T-cell (primary cell): ENCODE measurements at regions not wholly inside any gene's neighbourhood (a gene's known extent, or its start where the extent isn't known, plus 50 kb on each side); places are given as distances from the start of the nearest gene placed in this dataset.
"Not testable (repeated sequence)": the region's sequence is repeated elsewhere in the genome, so short reads cannot be mapped to it uniquely, and the experiment has no call there.

Source experiments
- ATAC-seq, 4 experiments: fragments of 200-7000 bp in 3 of 4; fragments of 150-1000 bp in 1 of 4; cut with Tn5 transposase; replicated peaks in 1 of 4; 1 replicate in 3 of 4; 2 replicates in 1 of 4; pipeline ENCODE4 v1.10.0; 2021; ENCODE audit warnings: moderate library complexity in 3 of 4, mild to moderate bottlenecking in 2 of 4, moderate number of reproducible peaks in 1 of 4
- CTCF ChIA-PET, 2 donors: fragments of 300-600 bp; sonication (Branson Sonifier 250); formaldehyde crosslinking; loops; one replicate each; lab custom pipeline; 2022; ENCODE audit warnings: antibody characterized with exemption in 2 of 2; lab: Charles Lee
- POLR2A ChIA-PET, 2 donors: fragments of 300-600 bp; sonication (Branson Sonifier 250); formaldehyde crosslinking; loops; one replicate each; lab custom pipeline; 2022; ENCODE audit warnings: antibody characterized with exemption in 2 of 2; lab: Charles Lee
- DNase-seq, 35 experiments: peaks; one replicate each; pipeline versions ENCODE4 v3.0.0 to v3.0.0-alpha.2; 2013 to 2023
- H3K27ac ChIP-seq: one replicate; pipeline ENCODE4 v1.5.1; 2013; ENCODE audit warnings: low read length
- H3K27me3 ChIP-seq, 2 experiments: replicated peaks in 1 of 2; 1 replicate in 1 of 2; 2 replicates in 1 of 2; pipeline versions ENCODE4 v1.6.1 to v1.7.0; 2013; ENCODE audit warnings: low read length in 1 of 2, mixed read lengths in 1 of 2; ENCODE audit not compliant: control insufficient read depth in 2 of 2, insufficient read depth in 2 of 2; ENCODE audit errors: extremely low read depth in 1 of 2
- H3K36me3 ChIP-seq, 2 donors: 1 replicate in 1 of 2; 2 replicates in 1 of 2; pipeline versions ENCODE4 v1.6.1 to v1.7.0; 2013; ENCODE audit warnings: low read length in 1 of 2; ENCODE audit not compliant: control insufficient read depth in 2 of 2, insufficient read depth in 1 of 2; ENCODE audit errors: extremely low read depth in 1 of 2
- H3K4me1 ChIP-seq, 2 experiments: 1 replicate in 1 of 2; 2 replicates in 1 of 2; pipeline versions ENCODE4 v1.6.1 to v1.7.0; 2013; ENCODE audit warnings: low read length in 2 of 2, mixed read lengths in 1 of 2; ENCODE audit not compliant: insufficient read depth in 2 of 2, control insufficient read depth in 1 of 2; ENCODE audit errors: extremely low read depth in 1 of 2
- H3K4me3 ChIP-seq, 2 donors: 1 replicate in 1 of 2; 2 replicates in 1 of 2; pipeline versions ENCODE4 v1.5.1 to v1.7.0; 2013; ENCODE audit warnings: mild to moderate bottlenecking in 2 of 2, low read length in 1 of 2, moderate library complexity in 1 of 2; ENCODE audit not compliant: control insufficient read depth in 1 of 2; ENCODE audit errors: extremely low read depth in 1 of 2
- H3K9me3 ChIP-seq: 2 replicates; pipeline ENCODE4 v1.7.0; 2013
- H3K27ac Mint-ChIP-seq, 2 donors: one replicate each; pipeline ENCODE4 v1.8.0; 2020 to 2021; ENCODE audit warnings: mild to moderate bottlenecking in 2 of 2, mixed read lengths in 2 of 2
- H3K27me3 Mint-ChIP-seq, 2 donors: one replicate each; pipeline ENCODE4 v1.8.0; 2021 to 2022; ENCODE audit warnings: mixed read lengths in 2 of 2
- H3K36me3 Mint-ChIP-seq: one replicate; pipeline ENCODE4 v1.8.0; 2021; ENCODE audit warnings: mixed read lengths
- H3K4me1 Mint-ChIP-seq, 3 donors: one replicate each; pipeline ENCODE4 v1.8.0; 2020 to 2022; ENCODE audit warnings: mixed read lengths in 3 of 3, mild to moderate bottlenecking in 1 of 3
- H3K4me3 Mint-ChIP-seq, 3 donors: one replicate each; pipeline ENCODE4 v1.8.0; 2020 to 2022; ENCODE audit warnings: mild to moderate bottlenecking in 3 of 3, mixed read lengths in 3 of 3, moderate library complexity in 3 of 3
- H3K9me3 Mint-ChIP-seq, 3 donors: one replicate each; pipeline ENCODE4 v1.8.0; 2020 to 2022; ENCODE audit warnings: mixed read lengths in 3 of 3
- WGBS: methylation state at CpG from one replicate; pipeline ENCODE4 v1.1.5; 2013; ENCODE audit warnings: missing lambda C conversion rate; ENCODE audit not compliant: insufficient coverage; 5-methylcytosine and 5-hydroxymethylcytosine counted together

DNA sequence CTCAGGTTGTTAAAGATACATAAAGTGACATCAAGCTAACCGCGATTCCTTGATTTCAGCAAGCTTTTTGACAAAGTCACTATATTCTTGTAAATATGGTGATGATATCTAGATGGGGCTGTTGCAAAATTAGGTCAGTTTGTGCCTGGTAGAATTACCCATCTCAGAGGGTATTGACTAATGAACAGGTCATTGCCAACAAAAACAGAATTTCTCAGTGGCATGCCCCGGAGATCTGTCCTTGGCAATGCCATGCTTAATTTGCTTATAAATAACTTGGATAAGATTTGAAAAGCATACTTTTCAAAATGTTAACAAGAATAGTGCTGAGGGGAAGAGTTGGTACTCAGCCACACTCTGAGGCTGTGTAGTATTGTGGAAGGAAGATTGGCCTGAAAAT, 783.3 kb upstream of the SEMA6A start:
- H3K4me3 ChIP-seq = no peak overlapping the region
- ChIA-PET POLR2A (no interaction called here), CTCF (no interaction called here)
- no peaks in the 10 kb centered on the region for H3K36me3 ChIP-seq
- WGBS = no CpG with 5 or more reads among the region's 3 CpGs
- ATAC-seq (no peak), DNase-seq (no peak)
- H3K4me1 Mint-ChIP-seq = no peaks in the 10 kb centered on the region
- no peak overlapping the region for H3K4me3 Mint-ChIP-seq
- peaks cover 4 to 11% (median 4%) of the 10 kb centered on the region in 3 donors for H3K9me3 Mint-ChIP-seq
- no peaks in the 10 kb centered on the region for H3K9me3 ChIP-seq
- no peaks in the 10 kb centered on the region for H3K36me3 Mint-ChIP-seq
- no peaks in the 10 kb centered on the region for H3K27me3 Mint-ChIP-seq
- no peak overlapping the region for H3K27ac ChIP-seq
- H3K27ac Mint-ChIP-seq = no peak overlapping the region
- H3K4me1 ChIP-seq = no peaks in the 10 kb centered on the region
- H3K27me3 ChIP-seq = no peaks in the 10 kb centered on the region

DNA sequence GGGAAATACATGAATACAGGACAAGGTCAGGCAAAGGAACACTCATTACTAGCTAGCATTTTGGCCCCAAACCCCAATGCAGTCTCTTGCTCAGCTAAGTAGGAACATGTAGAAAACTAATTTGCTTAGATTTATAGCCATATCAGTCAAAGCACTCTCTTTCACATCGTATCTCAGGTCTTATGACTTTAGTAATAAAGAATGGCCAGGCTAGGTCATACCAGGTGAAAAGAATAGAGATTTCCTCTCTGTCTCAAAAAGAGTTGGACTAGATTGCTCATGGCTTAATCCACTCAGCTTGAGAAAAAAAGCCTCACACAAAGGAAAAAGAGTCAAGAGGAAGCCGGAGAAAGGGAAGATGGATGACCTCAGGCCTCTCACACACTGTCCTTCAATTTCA, 772.7 kb upstream of the SEMA6A start:
- Mint-ChIP-seq H3K4me3 (no peak overlapping the region), H3K27ac (no peak overlapping the region), H3K9me3 (peaks cover 3 to 4% (median 3%) of the 10 kb centered on the region in 3 donors), H3K36me3 (no peaks in the 10 kb centered on the region), H3K4me1 (no peaks in the 10 kb centered on the region), H3K27me3 (no peaks in the 10 kb centered on the region)
- DNase-seq (no peak), ATAC-seq (no peak)
- POLR2A ChIA-PET = no interaction called here
- Histone ChIP-seq H3K4me1 (no peaks in the 10 kb centered on the region), H3K27me3 (no peaks in the 10 kb centered on the region), H3K36me3 (no peaks in the 10 kb centered on the region), H3K27ac (no peak overlapping the region), H3K4me3 (no peak overlapping the region), H3K9me3 (no peaks in the 10 kb centered on the region)
- no CpG with 5 or more reads among the region's 2 CpGs for WGBS
- CTCF ChIA-PET = no interaction called here

GRCh38 chr5:117343726-117344125, 769.1 kb upstream of the SEMA6A start:
- POLR2A ChIA-PET, H3K36me3 ChIP-seq, ATAC-seq, H3K36me3 Mint-ChIP-seq, H3K27ac ChIP-seq, H3K4me1 ChIP-seq, H3K4me3 Mint-ChIP-seq, CTCF ChIA-PET, H3K27ac Mint-ChIP-seq, H3K27me3 Mint-ChIP-seq, DNase-seq, H3K27me3 ChIP-seq, H3K9me3 ChIP-seq, H3K9me3 Mint-ChIP-seq, H3K4me3 ChIP-seq, H3K4me1 Mint-ChIP-seq: not testable (repeated sequence)
- WGBS = 87% methylated on average over 13 of the region's 13 CpGs

- no peak overlapping the region for H3K4me3 Mint-ChIP-seq
- H3K9me3 ChIP-seq = no peaks in the 10 kb centered on the region
Measured at GRCh38 chr5:117337064-117337749, 762.6 kb upstream of the SEMA6A start.

GRCh38 chr5:117336208-117336607, 761.6 kb upstream of the SEMA6A start:
- Histone ChIP-seq H3K9me3 (no peaks in the 10 kb centered on the region), H3K27me3 (no peaks in the 10 kb centered on the region), H3K36me3 (no peaks in the 10 kb centered on the region), H3K4me3 (no peak overlapping the region), H3K4me1 (no peaks in the 10 kb centered on the region), H3K27ac (no peak overlapping the region)
- Mint-ChIP-seq H3K27ac (no peak overlapping the region), H3K4me3 (no peak overlapping the region), H3K4me1 (no peaks in the 10 kb centered on the region), H3K9me3 (peaks cover 4 to 12% (median 7%) of the 10 kb centered on the region in 3 donors), H3K27me3 (no peaks in the 10 kb centered on the region), H3K36me3 (no peaks in the 10 kb centered on the region)
- DNase-seq (no peak), ATAC-seq (no peak)
- WGBS = no CpG with 5 or more reads among the region's 3 CpGs
- ChIA-PET POLR2A (no interaction called here), CTCF (no interaction called here)

More at GRCh38 chr5:117337064-117337749, 762.6 kb upstream of the SEMA6A start:
- Histone ChIP-seq H3K36me3 (no peaks in the 10 kb centered on the region), H3K4me1 (no peaks in the 10 kb centered on the region), H3K27me3 (no peaks in the 10 kb centered on the region), H3K27ac (no peak overlapping the region), H3K4me3 (no peak overlapping the region)
- ChIA-PET CTCF (interaction anchor here in 1 of 2 donors (0.5 kb wide), 1 partner anchor 177 kb away, joined by 3 read pairs; no protein-coding TSS in a partner anchor), POLR2A (no interaction called here)
- ATAC-seq = no peak
- 78% methylated on average over 3 of the region's 4 CpGs for WGBS
- peaks cover 3 to 10% (median 4%) of the 10 kb centered on the region in 3 donors for H3K9me3 Mint-ChIP-seq
- no peaks in the 10 kb centered on the region for H3K36me3 Mint-ChIP-seq
- no peak overlapping the region for H3K27ac Mint-ChIP-seq
- H3K27me3 Mint-ChIP-seq = no peaks in the 10 kb centered on the region
- DNase-seq = no peak
- H3K4me1 Mint-ChIP-seq = no peaks in the 10 kb centered on the region

- Histone ChIP-seq H3K36me3 (no peaks in the 10 kb centered on the region), H3K27me3 (no peaks in the 10 kb centered on the region), H3K4me3 (no peak overlapping the region), H3K27ac (no peak overlapping the region), H3K9me3 (no peaks in the 10 kb centered on the region), H3K4me1 (no peaks in the 10 kb centered on the region)
- WGBS = 85% methylated on average over 3 of the region's 3 CpGs
- no peak for DNase-seq
- no peak for ATAC-seq
- Mint-ChIP-seq H3K27ac (no peak overlapping the region), H3K36me3 (no peaks in the 10 kb centered on the region), H3K4me3 (no peak overlapping the region), H3K27me3 (no peaks in the 10 kb centered on the region), H3K4me1 (no peaks in the 10 kb centered on the region), H3K9me3 (peaks cover 12 to 22% (median 20%) of the 10 kb centered on the region in 3 donors)
- ChIA-PET CTCF (no interaction called here), POLR2A (no interaction called here)
Measured at GRCh38 chr5:117333011-117333410, 758.4 kb upstream of the SEMA6A start.
